WERI-Rb-1 (cell line): ENCODE measurements at regions not wholly inside any gene's neighbourhood (a gene's known extent, or its start where the extent isn't known, plus 50 kb on each side); places are given as distances from the start of the nearest gene placed in this dataset.
"Not testable (repeated sequence)": the region's sequence is repeated elsewhere in the genome, so short reads cannot be mapped to it uniquely, and the experiment has no call there.

Experiments
- DNase-seq: peaks from one replicate; pipeline ENCODE4 v3.0.0-alpha.2; 2020
- H3K27ac ChIP-seq: fragments of 250-450 bp; sonication (Bioruptor Pico); 2 replicates; pipeline ENCODE4 v1.5.1; 2020; ENCODE audit warnings: mild to moderate bottlenecking, moderate library complexity
- H3K27me3 ChIP-seq: fragments of 250-450 bp; sonication (Bioruptor Pico); 2 replicates; pipeline ENCODE4 v1.5.1; 2021; ENCODE audit warnings: mild to moderate bottlenecking, low read depth, moderate library complexity; ENCODE audit not compliant: insufficient read depth, severe bottlenecking
- H3K36me3 ChIP-seq: fragments of 250-450 bp; sonication (Bioruptor Pico); 2 replicates; pipeline ENCODE4 v1.5.1; 2020; ENCODE audit warnings: mild to moderate bottlenecking, moderate library complexity
- H3K4me3 ChIP-seq: 2 replicates; pipeline ENCODE4 v1.5.1; 2011; ENCODE audit warnings: low read depth, mild to moderate bottlenecking, control low read depth, low read length
- H3K9me3 ChIP-seq: fragments of 250-450 bp; sonication (Bioruptor Pico); 2 replicates; pipeline ENCODE4 v1.5.1; 2021; ENCODE audit warnings: mild to moderate bottlenecking, moderate library complexity; ENCODE audit not compliant: severe bottlenecking
- CTCF ChIP-seq: IDR thresholded peaks from 2 replicates; pipeline ENCODE4 v1.5.1; 2011; ENCODE audit warnings: low read depth, mild to moderate bottlenecking, control low read depth, inconsistent platforms, low read length

GRCh38 chr11:80282643-80283042 lies 841.8 kb upstream of the TENM4 start:
- Histone ChIP-seq H3K36me3 (no peaks in the 10 kb centered on the region), H3K27ac (no peak overlapping the region), H3K4me3 (no peak overlapping the region), H3K9me3 (no peaks in the 10 kb centered on the region), H3K27me3 (peaks cover 12% of the 10 kb centered on the region)
- TF ChIP-seq CTCF: no peak
- no peak for DNase-seq

GRCh38 chr11:80281194-80281593 lies 840.4 kb upstream of the TENM4 start:
- H3K4me3 ChIP-seq: no peak overlapping the region
- H3K36me3 ChIP-seq: no peaks in the 10 kb centered on the region
- DNase-seq: no peak
- no peak for TF ChIP-seq CTCF
- H3K27me3 ChIP-seq: peaks cover 12% of the 10 kb centered on the region
- no peak overlapping the region for H3K27ac ChIP-seq
- no peaks in the 10 kb centered on the region for H3K9me3 ChIP-seq

GRCh38 chr11:80280737-80281136 lies 839.9 kb upstream of the TENM4 start:
- Histone ChIP-seq H3K4me3 (no peak overlapping the region), H3K27ac (no peak overlapping the region), H3K36me3 (no peaks in the 10 kb centered on the region), H3K27me3 (peaks cover 12% of the 10 kb centered on the region), H3K9me3 (no peaks in the 10 kb centered on the region)
- no peak for TF ChIP-seq CTCF
- no peak for DNase-seq

- H3K9me3 ChIP-seq: no peaks in the 10 kb centered on the region
- no peak overlapping the region for H3K4me3 ChIP-seq
- DNase-seq: no peak
- TF ChIP-seq CTCF: no peak
- no peaks in the 10 kb centered on the region for H3K36me3 ChIP-seq
- peaks cover 21% of the 10 kb centered on the region for H3K27me3 ChIP-seq
- no peak overlapping the region for H3K27ac ChIP-seq
Measured at GRCh38 chr11:80261776-80262175, 820.9 kb upstream of the TENM4 start.

- H3K9me3 ChIP-seq, H3K27ac ChIP-seq, H3K36me3 ChIP-seq, H3K4me3 ChIP-seq, DNase-seq: not testable (repeated sequence)
- peaks cover 32% of the 10 kb centered on the region for H3K27me3 ChIP-seq
Measured at GRCh38 chr11:80257319-80258015, 816.6 kb upstream of the TENM4 start.

GRCh38 chr11:80255021-80255420 lies 814.2 kb upstream of the TENM4 start:
- DNase-seq: no peak
- H3K4me3 ChIP-seq: no peak overlapping the region
- peaks cover 23% of the 10 kb centered on the region for H3K27me3 ChIP-seq
- no peaks in the 10 kb centered on the region for H3K9me3 ChIP-seq
- H3K27ac ChIP-seq: no peak overlapping the region
- TF ChIP-seq CTCF: no peak
- H3K36me3 ChIP-seq: no peaks in the 10 kb centered on the region
